Esophagus squamous epithelium (tissue), 4 donors: ENCODE measurements at regions not wholly inside any gene's neighbourhood (a gene's known extent, or its start where the extent isn't known, plus 50 kb on each side); places are given as distances from the start of the nearest gene placed in this dataset.

Source experiments
- CTCF ChIP-seq, 6 experiments: fragments of 450-650 bp in 4 of 6; fragments of 200-600 bp in 2 of 6; sonication (generic) in 2 of 6; IDR thresholded peaks; one replicate each; pipeline ENCODE4 v1.5.1; 2016 to 2019; ENCODE audit warnings: antibody characterized with exemption in 6 of 6, mild to moderate bottlenecking in 4 of 6, moderate library complexity in 4 of 6
- POLR2A ChIP-seq, 4 donors: fragments of 450-650 bp; IDR thresholded peaks; one replicate each; pipeline ENCODE4 v1.6.1; 2017; ENCODE audit warnings: antibody characterized with exemption in 4 of 4, mild to moderate bottlenecking in 4 of 4, moderate library complexity in 3 of 4

- no peak for TF ChIP-seq CTCF (IDR thresholded peaks at IDR 0.05)
- no peak for TF ChIP-seq POLR2A (IDR thresholded peaks at IDR 0.05)
These were observed 176.1 kb upstream of the CEP162 start for GRCh38 chr6:84403545-84403944.
